AG04450 (cell line): ENCODE measurements at regions not wholly inside any gene's neighbourhood (a gene's known extent, or its start where the extent isn't known, plus 50 kb on each side); places are given as distances from the start of the nearest gene placed in this dataset.

ENCODE experiments used
- CTCF ChIA-PET: fragments of 300-600, 350-600 bp; formaldehyde crosslinking; extraction: SDS; loops from one replicate; lab custom pipeline; 2022; ENCODE audit warnings: antibody characterized with exemption, inconsistent platforms; lab: Charles Lee
- POLR2A ChIA-PET: fragments of 350-600 bp; formaldehyde crosslinking; extraction: SDS; loops from one replicate; lab custom pipeline; 2021; ENCODE audit warnings: antibody characterized with exemption, inconsistent platforms; lab: Yijun Ruan, JAX
- DNase-seq: peaks from one replicate; pipeline ENCODE4 v3.0.0-alpha.2; 2011; ENCODE audit warnings: low read depth, low spot score
- H3K27ac ChIP-seq: one replicate; pipeline ENCODE4 v1.5.1; 2012; ENCODE audit warnings: low read depth, low read length, control low read depth
- H3K27me3 ChIP-seq: one replicate; pipeline ENCODE4 v1.6.0; 2012; ENCODE audit warnings: low read length; ENCODE audit not compliant: control insufficient read depth, insufficient read depth
- H3K4me3 ChIP-seq: 2 replicates; pipeline ENCODE4 v1.5.1; 2011; ENCODE audit warnings: mild to moderate bottlenecking, low read depth, low read length, control low read depth
- H3K9me3 ChIP-seq: 2 replicates; pipeline ENCODE4 v1.5.1; 2012; ENCODE audit warnings: low read length; ENCODE audit not compliant: control insufficient read depth, insufficient read depth
- TF ChIP-seq, protein P1 (sequence below): IDR thresholded peaks from 2 replicates; pipeline ENCODE4 v1.5.1; 2011; ENCODE audit warnings: low read depth, low read length, control low read depth, inconsistent platforms

DNA sequence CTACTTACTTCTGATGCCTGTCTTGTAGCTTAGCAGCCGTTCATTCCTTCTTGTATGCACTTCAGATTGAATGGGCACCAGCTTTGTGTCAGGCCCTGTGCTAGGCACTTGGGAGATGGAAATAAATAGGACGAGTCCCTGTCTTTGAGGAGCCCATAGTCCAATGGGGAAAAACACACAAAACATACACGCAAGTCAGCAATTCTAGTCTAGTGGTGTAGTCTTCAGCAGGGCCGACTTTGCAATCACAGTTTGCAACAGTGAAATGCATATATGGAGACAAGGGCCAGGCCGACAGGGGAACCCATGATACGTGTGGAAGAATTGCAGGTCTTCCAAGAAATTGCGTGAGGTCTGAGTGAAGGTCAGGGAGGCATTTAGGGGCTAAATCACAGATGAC, 262.6 kb downstream of the MAF start:
- CTCF ChIA-PET: no interaction called here

DNA sequence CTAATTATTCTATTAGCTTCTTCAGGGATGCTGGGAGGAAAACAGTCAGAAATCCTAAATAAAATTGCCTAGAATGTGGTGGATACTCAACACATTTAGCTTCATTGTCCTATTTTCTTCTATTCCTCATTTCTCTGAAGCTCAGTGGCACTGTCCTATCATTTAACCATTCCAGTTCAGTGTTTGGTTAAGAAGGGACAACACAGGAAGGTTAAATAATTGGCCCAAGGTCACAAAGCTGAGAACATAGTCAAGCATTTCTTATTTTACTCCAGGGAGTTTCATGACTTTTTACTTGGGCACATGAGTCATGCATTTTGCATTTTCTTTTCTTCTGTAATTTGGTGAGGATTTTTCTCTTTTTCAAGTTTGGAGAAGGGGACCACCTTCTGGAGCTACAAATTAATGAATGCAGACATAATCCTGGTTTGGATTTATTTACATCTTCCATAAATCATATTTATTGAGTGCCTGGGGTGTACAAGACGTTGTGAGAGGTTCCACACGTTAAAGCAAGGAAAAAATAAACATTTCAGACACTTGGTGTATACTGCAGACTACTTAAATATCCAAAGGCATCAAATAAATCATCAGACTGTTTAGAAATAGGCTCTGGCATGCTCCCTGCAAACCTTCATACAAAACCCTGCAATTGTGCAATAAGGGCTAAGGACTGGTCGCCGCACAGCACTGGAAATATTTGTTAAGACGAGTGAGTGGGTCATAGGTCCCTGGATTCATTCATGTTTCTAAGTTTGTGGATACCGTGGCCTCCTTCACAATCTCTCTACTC, 263.9 kb downstream of the MAF start:
- H3K27ac ChIP-seq: no peak overlapping the region
- H3K9me3 ChIP-seq: peaks cover 61% of the 10 kb centered on the region
- DNase-seq: no peak
- no peak overlapping the region for H3K4me3 ChIP-seq
- TF ChIP-seq, protein P1, sequence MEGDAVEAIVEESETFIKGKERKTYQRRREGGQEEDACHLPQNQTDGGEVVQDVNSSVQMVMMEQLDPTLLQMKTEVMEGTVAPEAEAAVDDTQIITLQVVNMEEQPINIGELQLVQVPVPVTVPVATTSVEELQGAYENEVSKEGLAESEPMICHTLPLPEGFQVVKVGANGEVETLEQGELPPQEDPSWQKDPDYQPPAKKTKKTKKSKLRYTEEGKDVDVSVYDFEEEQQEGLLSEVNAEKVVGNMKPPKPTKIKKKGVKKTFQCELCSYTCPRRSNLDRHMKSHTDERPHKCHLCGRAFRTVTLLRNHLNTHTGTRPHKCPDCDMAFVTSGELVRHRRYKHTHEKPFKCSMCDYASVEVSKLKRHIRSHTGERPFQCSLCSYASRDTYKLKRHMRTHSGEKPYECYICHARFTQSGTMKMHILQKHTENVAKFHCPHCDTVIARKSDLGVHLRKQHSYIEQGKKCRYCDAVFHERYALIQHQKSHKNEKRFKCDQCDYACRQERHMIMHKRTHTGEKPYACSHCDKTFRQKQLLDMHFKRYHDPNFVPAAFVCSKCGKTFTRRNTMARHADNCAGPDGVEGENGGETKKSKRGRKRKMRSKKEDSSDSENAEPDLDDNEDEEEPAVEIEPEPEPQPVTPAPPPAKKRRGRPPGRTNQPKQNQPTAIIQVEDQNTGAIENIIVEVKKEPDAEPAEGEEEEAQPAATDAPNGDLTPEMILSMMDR: no peak
- H3K27me3 ChIP-seq: no peaks in the 10 kb centered on the region
- ChIA-PET POLR2A (no interaction called here), CTCF (interaction anchor here (0.6 kb wide), 1 partner anchor 50 kb away, joined by 4 read pairs; no protein-coding TSS in a partner anchor)

More for the DNA sequence above, 262.6 kb downstream of the MAF start:
- no peak overlapping the region for H3K27ac ChIP-seq
- TF ChIP-seq, protein P1: no peak
- POLR2A ChIA-PET: no interaction called here
- peaks cover 59% of the 10 kb centered on the region for H3K9me3 ChIP-seq
- H3K27me3 ChIP-seq: no peaks in the 10 kb centered on the region
- DNase-seq: no peak
- no peak overlapping the region for H3K4me3 ChIP-seq

DNA sequence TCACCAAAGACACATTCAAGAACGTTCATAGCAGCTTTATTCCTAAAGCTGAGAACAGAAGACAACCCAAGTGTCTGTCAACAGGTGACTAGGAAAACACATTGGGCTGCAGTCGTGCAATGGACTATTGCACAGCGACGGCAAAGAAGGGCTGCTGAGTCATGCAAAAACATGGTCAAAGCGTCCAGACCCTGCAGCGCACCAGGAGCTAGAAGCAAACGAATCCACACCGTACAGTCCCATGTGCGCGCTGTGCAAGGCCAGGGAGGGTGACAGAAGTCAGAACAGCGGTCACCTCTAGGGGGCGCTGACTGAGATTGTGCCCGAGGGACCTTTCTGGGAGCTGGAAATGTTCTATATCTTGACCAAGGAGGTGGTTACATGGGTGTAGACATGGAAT, 266.4 kb downstream of the MAF start:
- Histone ChIP-seq H3K9me3 (peaks cover 58% of the 10 kb centered on the region), H3K4me3 (no peak overlapping the region), H3K27ac (no peak overlapping the region), H3K27me3 (no peaks in the 10 kb centered on the region)
- TF ChIP-seq, protein P1: no peak
- ChIA-PET CTCF (no interaction called here), POLR2A (no interaction called here)
- no peak for DNase-seq

DNA sequence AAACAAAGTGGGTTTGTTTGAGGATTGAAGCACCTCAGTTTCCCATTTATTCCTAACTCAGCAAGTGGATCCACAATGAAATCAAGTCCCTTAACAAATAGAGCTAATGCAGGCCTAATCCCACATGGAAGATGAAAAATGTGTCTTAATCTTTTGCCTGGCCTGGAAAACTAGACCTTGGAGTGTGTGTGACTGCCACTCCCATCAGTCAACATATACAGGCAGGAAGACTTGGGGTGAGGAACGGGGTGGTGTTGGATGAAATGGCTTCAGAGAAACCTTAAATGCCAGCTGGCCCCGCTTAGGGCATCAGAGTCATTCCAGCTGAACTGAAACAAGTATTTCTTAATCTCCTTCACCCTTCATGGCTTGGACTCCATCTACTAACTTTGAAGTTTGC, 269.5 kb downstream of the MAF start:
- CTCF ChIA-PET: no interaction called here
- no peak overlapping the region for H3K27ac ChIP-seq
- POLR2A ChIA-PET: no interaction called here
- no peak overlapping the region for H3K4me3 ChIP-seq
- H3K27me3 ChIP-seq: no peaks in the 10 kb centered on the region
- TF ChIP-seq, protein P1: no peak
- peaks cover 45% of the 10 kb centered on the region for H3K9me3 ChIP-seq
- no peak for DNase-seq

DNA sequence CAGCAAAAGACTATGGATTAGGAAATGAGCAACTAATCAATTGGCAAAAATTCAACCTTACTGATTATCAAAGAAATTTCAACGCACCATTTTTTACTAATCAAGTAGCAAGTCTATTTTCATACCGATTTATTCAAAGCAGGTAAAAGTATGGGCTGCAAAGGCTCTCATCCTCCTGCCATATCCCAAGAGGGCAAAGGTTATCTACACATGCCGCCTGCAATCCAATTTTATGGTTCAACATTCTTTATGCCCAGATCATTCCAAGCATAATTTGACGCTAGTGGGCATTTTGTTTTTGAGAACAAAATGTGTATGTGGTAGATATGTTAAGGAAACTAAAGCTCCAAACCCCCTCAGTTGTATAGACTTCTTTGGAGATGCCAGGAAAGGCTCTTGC, 270.6 kb downstream of the MAF start:
- peaks cover 39% of the 10 kb centered on the region for H3K9me3 ChIP-seq
- H3K27ac ChIP-seq: no peak overlapping the region
- no peak for DNase-seq
- no peak overlapping the region for H3K4me3 ChIP-seq
- TF ChIP-seq, protein P1: no peak
- ChIA-PET POLR2A (no interaction called here), CTCF (no interaction called here)
- no peaks in the 10 kb centered on the region for H3K27me3 ChIP-seq
